ENCODE measurements at regions not wholly inside any gene's neighbourhood (a gene's known extent, or its start where the extent isn't known, plus 50 kb on each side); places are given as distances from the start of the nearest gene placed in this dataset.

DNA sequence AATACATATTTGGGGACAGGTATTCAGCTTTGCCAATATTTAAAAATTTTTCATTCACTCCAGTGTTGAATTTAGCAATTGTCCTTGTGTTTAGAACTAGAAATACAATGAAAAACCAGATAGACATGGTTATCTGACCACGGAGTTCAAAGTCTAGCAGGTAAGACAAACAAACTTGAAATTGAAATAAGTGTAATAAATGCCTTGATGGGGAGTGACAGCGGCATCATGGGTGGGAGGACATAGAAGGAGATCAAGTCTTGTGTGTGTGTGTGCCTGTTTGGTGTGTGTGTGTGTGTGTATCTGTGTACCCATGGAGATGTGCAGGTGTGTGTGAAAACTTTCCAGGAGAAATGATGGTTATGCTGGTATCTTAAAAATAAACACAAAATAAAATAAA is 750.0 kb upstream of the CITED2 start:
- in situ Hi-C loops (cut with MboI; ENCODE audit: low sequenced_read_pairs): no loop called here

- in situ Hi-C loops (cut with MboI; ENCODE audit: low sequenced_read_pairs): no loop called here
Observed at GRCh38 chr6:140108167-140108566, 733.7 kb upstream of the CITED2 start.

DNA sequence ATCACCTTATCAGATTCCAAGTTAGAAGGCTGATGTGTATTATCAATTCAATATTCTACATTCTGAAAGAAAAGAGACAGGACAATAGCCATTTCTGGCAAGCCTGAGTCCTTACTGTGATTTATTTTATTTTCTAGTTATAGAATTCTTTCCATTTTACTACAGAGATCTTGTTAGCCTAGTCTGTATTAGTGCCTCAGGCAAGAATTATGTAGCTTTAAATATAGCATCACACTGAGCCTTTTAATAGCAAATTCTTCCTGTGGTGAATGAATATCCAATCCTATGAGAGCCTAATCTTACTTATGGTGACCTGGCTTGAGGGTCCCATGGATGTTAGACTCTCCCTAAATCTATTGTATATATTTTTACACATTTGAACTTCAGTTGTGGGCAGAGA is 732.8 kb upstream of the CITED2 start:
- in situ Hi-C loops (cut with MboI; ENCODE audit: low sequenced_read_pairs): no loop called here

DNA sequence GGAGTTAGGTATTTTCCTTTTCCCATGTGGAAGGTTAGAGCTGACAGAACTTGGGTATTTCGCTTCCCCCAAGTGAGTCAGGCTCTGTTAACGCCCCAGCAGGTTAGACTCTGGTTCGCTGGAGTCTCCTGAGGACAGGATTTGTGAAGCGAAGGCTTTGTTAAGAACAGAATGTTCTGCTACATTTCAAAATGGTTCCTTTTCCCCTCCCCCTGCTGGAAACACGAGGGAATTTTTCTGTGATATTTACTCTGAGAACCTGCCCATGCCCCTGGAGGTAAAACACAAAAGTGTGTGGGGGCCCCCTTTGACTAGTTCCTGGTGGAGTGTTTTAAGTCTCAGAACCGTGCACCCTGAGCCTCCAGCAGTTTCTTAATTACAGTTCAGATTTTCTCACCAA is 731.4 kb upstream of the CITED2 start:
- in situ Hi-C loops (cut with MboI; ENCODE audit: low sequenced_read_pairs): no loop called here

GRCh38 chr6:140105241-140105640 is 730.8 kb upstream of the CITED2 start:
- in situ Hi-C loops (cut with MboI; ENCODE audit: low sequenced_read_pairs): no loop called here

DNA sequence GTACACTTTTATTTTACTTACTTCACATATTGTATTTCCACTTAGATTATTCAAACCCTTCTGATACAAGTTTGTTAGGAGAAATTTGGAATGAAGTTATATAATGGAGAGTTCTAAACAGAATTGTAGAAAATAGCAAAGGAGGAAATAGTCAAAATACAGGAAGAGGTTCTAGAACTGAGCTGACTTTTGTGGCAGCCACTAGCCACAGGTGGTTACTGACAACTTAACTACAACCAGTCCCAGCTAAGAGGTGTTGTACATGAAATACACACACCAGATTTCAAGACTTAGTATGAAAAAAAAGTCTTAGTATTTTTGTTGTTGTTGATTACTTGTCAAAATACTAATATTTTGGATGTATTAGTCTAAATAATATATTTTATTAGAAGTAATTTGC is 727.4 kb upstream of the CITED2 start:
- in situ Hi-C loops (cut with MboI; ENCODE audit: low sequenced_read_pairs): no loop called here

GRCh38 chr6:140101367-140101766 is 726.9 kb upstream of the CITED2 start:
- in situ Hi-C loops (cut with MboI; ENCODE audit: low sequenced_read_pairs): no loop called here

DNA sequence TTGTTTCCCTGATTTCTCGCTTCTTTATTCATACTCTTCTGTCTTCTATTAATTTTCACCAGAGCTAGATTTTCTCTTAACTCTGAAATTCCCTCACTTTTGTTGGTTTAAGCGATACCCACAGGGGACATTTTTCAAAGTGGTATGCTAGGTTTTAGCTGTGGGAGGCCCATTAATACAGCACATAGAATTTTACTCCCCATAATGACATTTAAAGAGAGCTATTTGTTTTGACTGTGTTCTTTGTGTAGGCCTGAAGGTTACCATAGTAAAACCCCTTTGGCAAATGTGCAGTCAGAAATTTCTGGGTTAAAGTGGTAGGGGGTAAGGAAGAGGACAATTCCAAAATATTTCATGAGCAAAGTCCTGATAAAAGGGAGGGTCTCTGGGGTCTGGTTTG is 721.1 kb upstream of the CITED2 start:
- in situ Hi-C loops (cut with MboI; ENCODE audit: low sequenced_read_pairs): no loop called here

- in situ Hi-C loops (cut with MboI; ENCODE audit: low sequenced_read_pairs): no loop called here
Observed at GRCh38 chr6:140091895-140092294, 717.4 kb upstream of the CITED2 start.

DNA sequence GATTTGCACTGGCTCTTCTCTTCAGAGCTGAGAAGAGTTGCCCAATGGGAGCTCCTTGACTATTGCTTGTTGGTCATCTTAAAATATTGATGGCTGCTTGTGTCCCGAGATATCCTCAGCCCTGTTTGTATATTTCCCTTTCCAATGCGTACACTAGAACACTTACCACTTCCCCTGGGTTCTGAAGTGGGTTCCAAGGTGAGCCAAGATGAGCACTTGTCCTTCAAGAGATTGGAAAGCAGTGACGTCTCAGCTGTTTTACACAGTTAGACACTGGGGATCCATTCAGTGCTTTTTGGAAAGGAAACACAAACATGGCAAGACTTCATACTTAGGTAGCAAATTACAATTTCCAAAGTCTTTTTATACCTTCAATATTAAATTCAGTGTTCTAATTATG is 716.4 kb upstream of the CITED2 start:
- in situ Hi-C loops (cut with MboI; ENCODE audit: low sequenced_read_pairs): no loop called here

- in situ Hi-C loops (cut with MboI; ENCODE audit: low sequenced_read_pairs): no loop called here
Observed at GRCh38 chr6:140083375-140083774, 708.9 kb upstream of the CITED2 start.

GRCh38 chr6:140082867-140083297 is 708.4 kb upstream of the CITED2 start:
- in situ Hi-C loops (cut with MboI; ENCODE audit: low sequenced_read_pairs): no loop called here

DNA sequence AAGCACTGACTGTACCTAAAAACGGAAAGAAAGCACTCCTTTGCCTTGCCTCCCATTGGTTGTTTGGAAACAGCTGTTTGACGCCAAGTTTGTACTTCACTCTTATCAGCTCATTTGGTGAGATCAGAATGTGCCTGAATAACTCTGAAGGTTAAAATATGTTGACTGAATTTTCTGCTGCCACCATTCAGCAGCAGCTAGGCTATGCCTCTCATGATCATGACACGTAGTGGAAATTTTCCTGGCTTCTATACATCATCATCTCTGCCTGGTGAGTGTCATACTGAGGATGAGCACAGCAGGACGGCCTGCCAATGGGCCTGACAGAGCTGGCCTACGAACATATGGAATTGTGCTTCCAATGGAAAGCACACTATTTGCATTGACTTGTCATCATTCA is 704.9 kb upstream of the CITED2 start:
- in situ Hi-C loops (cut with MboI; ENCODE audit: low sequenced_read_pairs): no loop called here

- in situ Hi-C loops (cut with MboI; ENCODE audit: low sequenced_read_pairs): no loop called here
Observed at GRCh38 chr6:140078561-140079125, 704.2 kb upstream of the CITED2 start.

- in situ Hi-C loops (cut with MboI; ENCODE audit: low sequenced_read_pairs): no loop called here
Observed at GRCh38 chr6:140077827-140078560, 703.5 kb upstream of the CITED2 start.

GRCh38 chr6:140076105-140076504 is 701.7 kb upstream of the CITED2 start:
- in situ Hi-C loops (cut with MboI; ENCODE audit: low sequenced_read_pairs): no loop called here

GRCh38 chr6:140073456-140073855 is 699.0 kb upstream of the CITED2 start:
- in situ Hi-C loops (cut with MboI; ENCODE audit: low sequenced_read_pairs): no loop called here

- in situ Hi-C loops (cut with MboI; ENCODE audit: low sequenced_read_pairs): no loop called here
Observed at GRCh38 chr6:140071601-140072062, 697.2 kb upstream of the CITED2 start.

GRCh38 chr6:140070846-140071473 is 696.5 kb upstream of the CITED2 start:
- in situ Hi-C loops (cut with MboI; ENCODE audit: low sequenced_read_pairs): no loop called here

- in situ Hi-C loops (cut with MboI; ENCODE audit: low sequenced_read_pairs): no loop called here
Observed at GRCh38 chr6:140069576-140069975, 695.1 kb upstream of the CITED2 start.

DNA sequence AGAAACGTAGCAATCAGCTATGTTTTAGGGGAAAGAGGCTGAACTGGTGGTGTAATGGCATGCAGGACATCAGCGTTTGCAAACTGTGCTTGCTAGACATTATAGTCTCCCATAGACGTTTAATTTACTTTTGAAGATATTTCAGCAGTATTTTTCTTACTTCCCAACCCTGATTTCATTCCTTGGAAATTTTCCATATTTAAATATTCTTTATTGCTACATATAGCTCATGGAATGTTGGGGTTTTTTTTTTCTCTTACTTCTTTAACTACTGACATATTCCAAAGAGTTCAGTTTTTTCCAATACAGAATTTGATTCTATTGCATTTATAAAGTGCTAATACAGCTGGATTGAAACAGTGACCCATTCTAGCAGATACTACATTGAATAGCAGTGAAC is 694.4 kb upstream of the CITED2 start:
- in situ Hi-C loops (cut with MboI; ENCODE audit: low sequenced_read_pairs): no loop called here

DNA sequence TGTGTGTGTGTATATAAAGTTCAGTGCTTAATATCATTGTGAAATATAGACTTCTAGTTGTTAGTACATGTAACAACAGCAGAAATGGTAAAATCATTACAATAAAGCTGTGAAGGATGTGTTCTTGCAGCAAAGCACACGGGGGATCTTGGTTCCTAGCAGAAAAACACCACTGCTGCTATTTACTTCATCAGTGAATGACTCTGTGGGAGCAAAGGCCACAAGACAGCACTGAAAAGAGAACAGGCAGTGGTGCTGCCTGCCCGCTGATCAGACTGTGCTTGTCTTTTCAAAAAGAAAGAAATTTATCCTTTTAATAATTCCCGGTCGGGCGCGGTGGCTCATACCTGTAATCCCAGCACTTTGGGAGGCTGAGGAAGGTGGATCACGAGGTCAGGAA is 689.9 kb upstream of the CITED2 start:
- in situ Hi-C loops (cut with MboI; ENCODE audit: low sequenced_read_pairs): no loop called here
